IMR-90 (cell line): ENCODE measurements at regions not wholly inside any gene's neighbourhood (a gene's known extent, or its start where the extent isn't known, plus 50 kb on each side); places are given as distances from the start of the nearest gene placed in this dataset.

Source experiments
- ATAC-seq: fragments of 200-7000 bp; cut with Tn5 transposase; 2 replicates; pipeline ENCODE4 v1.9.1; 2020; ENCODE audit warnings: low read depth, mild to moderate bottlenecking, moderate library complexity
- BruUV-seq: library from RNA; stranded (reverse); fragments of 400-500 nt; replicated peaks from 2 replicates; lab custom pipeline; 2021; lab: Mats Ljungman, UMichigan
- CTCF ChIA-PET: fragments of 300-600 bp; formaldehyde crosslinking; extraction: SDS; loops from one replicate; lab custom pipeline; 2021; ENCODE audit warnings: antibody characterized with exemption; lab: Yijun Ruan, JAX
- POLR2A ChIA-PET: fragments of 300-600 bp; sonication (Branson Sonifier 250); formaldehyde crosslinking; loops from one replicate; lab custom pipeline; 2022; ENCODE audit warnings: antibody characterized with exemption; ENCODE audit not compliant: unreplicated experiment; lab: Charles Lee
- DNase-seq: peaks from one replicate; pipeline ENCODE4 v3.0.0; 2013
- H2AFZ ChIP-seq: replicated peaks from 2 replicates; pipeline ENCODE3; 2013; ENCODE audit warnings: low read length, mild to moderate bottlenecking; ENCODE audit not compliant: poor library complexity
- H2AK5ac ChIP-seq: 2 replicates; pipeline ENCODE4 v1.6.1; 2013; ENCODE audit warnings: low read depth, low read length, inconsistent platforms
- H2AK9ac ChIP-seq: replicated peaks from 2 replicates; pipeline ENCODE3; 2013; ENCODE audit warnings: mild to moderate bottlenecking, low read depth, low read length, moderate library complexity; ENCODE audit not compliant: poor library complexity
- H2BK120ac ChIP-seq: 2 replicates; pipeline ENCODE4 v1.6.1; 2013; ENCODE audit warnings: low read depth, low read length, inconsistent platforms
- H2BK15ac ChIP-seq: 3 replicates; pipeline ENCODE4 v1.6.1; 2013; ENCODE audit warnings: low read depth, low read length, inconsistent platforms
- H2BK20ac ChIP-seq: 2 replicates; pipeline ENCODE4 v1.6.1; 2013; ENCODE audit warnings: low read depth, mild to moderate bottlenecking, inconsistent platforms, low read length, moderate library complexity
- H2BK5ac ChIP-seq: 2 replicates; pipeline ENCODE4 v1.6.1; 2013; ENCODE audit warnings: mild to moderate bottlenecking, low read depth, low read length, inconsistent platforms; ENCODE audit not compliant: poor library complexity, severe bottlenecking
- H3K14ac ChIP-seq: replicated peaks from 2 replicates; pipeline ENCODE4 v1.6.1; 2013; ENCODE audit warnings: low read depth, low read length, inconsistent platforms
- H3K18ac ChIP-seq: 2 replicates; pipeline ENCODE4 v1.6.1; 2013; ENCODE audit warnings: low read depth, low read length, control low read depth
- H3K23ac ChIP-seq: 2 replicates; pipeline ENCODE4 v1.6.1; 2013; ENCODE audit warnings: low read depth, low read length, inconsistent platforms
- H3K27ac ChIP-seq: 2 replicates; pipeline ENCODE4 v1.5.1; 2013; ENCODE audit warnings: mild to moderate bottlenecking, control low read depth, low read length; ENCODE audit not compliant: insufficient read depth
- H3K27me3 ChIP-seq: 2 replicates; pipeline ENCODE4 v1.6.1; 2013; ENCODE audit warnings: low read length; ENCODE audit not compliant: control insufficient read depth, insufficient read depth
- H3K36me3 ChIP-seq: 2 replicates; pipeline ENCODE4 v1.6.1; 2013; ENCODE audit warnings: low read length, mixed read lengths; ENCODE audit not compliant: control insufficient read depth, insufficient read depth
- H3K4ac ChIP-seq: 2 replicates; pipeline ENCODE4 v1.6.1; 2013; ENCODE audit warnings: low read depth, low read length, inconsistent platforms
- H3K4me1 ChIP-seq: 2 replicates; pipeline ENCODE4 v1.6.1; 2013; ENCODE audit warnings: low read length, mixed read lengths; ENCODE audit not compliant: control insufficient read depth, insufficient read depth
- H3K4me2 ChIP-seq: 2 replicates; pipeline ENCODE4 v1.6.1; 2013; ENCODE audit warnings: low read depth, mild to moderate bottlenecking, control low read depth, low read length, moderate library complexity
- H3K4me3 ChIP-seq: 2 replicates; pipeline ENCODE4 v1.5.1; 2013; ENCODE audit warnings: low read depth, mild to moderate bottlenecking, control low read depth, low read length, moderate library complexity; ENCODE audit not compliant: insufficient read depth
- H3K56ac ChIP-seq: 2 replicates; pipeline ENCODE4 v1.6.1; 2013; ENCODE audit warnings: low read length, inconsistent platforms; ENCODE audit not compliant: insufficient read depth; ENCODE audit errors: extremely low read depth
- H3K79me1 ChIP-seq, 2 experiments: 2 replicates each; pipeline ENCODE4 v1.6.1; 2013; ENCODE audit warnings: low read length in 2 of 2, inconsistent platforms in 1 of 2, low read depth in 1 of 2
- H3K9ac ChIP-seq: 2 replicates; pipeline ENCODE4 v1.6.1; 2013; ENCODE audit warnings: low read depth, low read length, control low read depth
- H3K9me1 ChIP-seq: 2 replicates; pipeline ENCODE4 v1.6.1; 2013; ENCODE audit warnings: low read length, inconsistent platforms; ENCODE audit not compliant: insufficient read depth
- H3K9me3 ChIP-seq: 2 replicates; pipeline ENCODE4 v1.6.1; 2013; ENCODE audit warnings: low read length; ENCODE audit not compliant: control insufficient read depth, insufficient read depth
- H4K20me1 ChIP-seq: 2 replicates; pipeline ENCODE4 v1.6.1; 2013; ENCODE audit warnings: low read length, inconsistent platforms; ENCODE audit not compliant: insufficient read depth
- H4K5ac ChIP-seq: 2 replicates; pipeline ENCODE4 v1.6.1; 2013; ENCODE audit warnings: mild to moderate bottlenecking, low read depth, low read length, control low read depth
- H4K8ac ChIP-seq, 2 experiments: 2 replicates each; pipeline ENCODE4 v1.6.1; 2013; ENCODE audit warnings: low read depth in 2 of 2, low read length in 2 of 2, control low read depth in 1 of 2, inconsistent platforms in 1 of 2
- H4K91ac ChIP-seq: 2 replicates; pipeline ENCODE4 v1.6.1; 2013; ENCODE audit warnings: low read depth, low read length, inconsistent platforms; ENCODE audit not compliant: insufficient read depth
- MAFK ChIP-seq: IDR thresholded peaks from 2 replicates; pipeline ENCODE4 v1.6.1; 2012; ENCODE audit warnings: low read depth, low read length, improper control_type of control experiment
- MAZ ChIP-seq: IDR thresholded peaks from 2 replicates; pipeline ENCODE4 v1.6.1; 2012; ENCODE audit warnings: low read depth, mild to moderate bottlenecking, low read length, improper control_type of control experiment, moderate library complexity, borderline replicate concordance
- NFE2L2 ChIP-seq: fragments of 150-350 bp; IDR thresholded peaks from 2 replicates; pipeline ENCODE4 v1.6.1; 2016; ENCODE audit warnings: low read depth, mild to moderate bottlenecking, low read length
- POLR2A ChIP-seq: IDR thresholded peaks from 2 replicates; pipeline ENCODE4 v1.6.1; 2012; ENCODE audit warnings: mild to moderate bottlenecking, low read depth, low read length
- RCOR1 ChIP-seq: IDR thresholded peaks from 2 replicates; pipeline ENCODE4 v1.6.1; 2012; ENCODE audit warnings: mild to moderate bottlenecking, low read length, improper control_type of control experiment; ENCODE audit not compliant: insufficient replicate concordance
- RFX5 ChIP-seq: IDR thresholded peaks from 2 replicates; pipeline ENCODE4 v1.8.0; 2012; ENCODE audit warnings: low read depth, mild to moderate bottlenecking, low read length, moderate library complexity
- WGBS, 2 experiments: methylation state at CpG; one replicate each; pipeline versions ENCODE4 v1.1.5 to v1.1.7; 2013; ENCODE audit warnings: missing lambda C conversion rate in 2 of 2; ENCODE audit not compliant: insufficient read length in 1 of 2; ENCODE audit errors: extremely low coverage in 2 of 2; 5-methylcytosine and 5-hydroxymethylcytosine counted together
- dilution Hi-C: fragments of 300-500 bp; cut with HindIII; formaldehyde crosslinking; loops from one replicate; pipeline ENCODE4 v1.14.3; 2018; ENCODE audit warnings: low sequenced_read_pairs; ENCODE audit not compliant: unreplicated experiment
- in situ Hi-C: fragments of 300-500 bp; cut with MboI; formaldehyde crosslinking; loops from 3 replicates; pipeline ENCODE4 v1.14.3; 2019; ENCODE audit warnings: low sequenced_read_pairs, inconsistent platforms, mixed read lengths
- intact Hi-C: fragments of 100-400 bp; cut with micrococcal nuclease; formaldehyde crosslinking; loops from 2 replicates; pipeline ENCODE4 v1.10.0; 2022
- TF ChIP-seq, protein P1 (sequence below): fragments of 150-350 bp; IDR thresholded peaks from 2 replicates; pipeline ENCODE4 v1.6.1; 2016; ENCODE audit warnings: low read depth, mild to moderate bottlenecking, low read length, moderate library complexity, borderline replicate concordance
- TF ChIP-seq, protein P2 (sequence below): fragments of 150-350 bp; IDR thresholded peaks from 2 replicates; pipeline ENCODE4 v1.6.1; 2017; ENCODE audit warnings: mild to moderate bottlenecking, antibody characterized with exemption, low read length, low read depth

DNA sequence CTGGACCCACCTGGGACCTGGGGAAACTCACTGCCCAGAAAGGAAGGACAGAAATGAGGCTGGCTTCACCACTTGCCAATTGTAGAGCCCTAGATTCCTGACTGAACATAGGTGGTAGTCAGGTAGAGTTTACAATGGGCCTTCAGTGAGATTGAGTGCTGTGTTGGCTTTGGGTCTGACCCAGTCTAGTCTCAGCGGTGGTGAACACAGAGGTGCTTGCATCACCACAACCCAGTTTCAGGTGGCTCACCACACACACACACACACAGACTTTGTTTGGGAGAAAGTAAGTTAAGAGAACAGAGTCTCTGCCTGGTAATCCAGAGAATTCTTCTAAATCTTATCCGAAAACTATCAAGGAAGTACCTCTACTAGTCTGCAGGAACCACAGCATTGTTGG is 266.1 kb upstream of the EPHA7 start:
- Histone ChIP-seq H3K9me3 (no peaks in the 10 kb centered on the region; the same call in 1 of the 2 replicates), H3K4ac (no peak overlapping the region), H3K79me1 (no peaks in the 10 kb centered on the region), H3K9ac (no peak overlapping the region), H4K5ac (no peak overlapping the region), H2BK120ac (no peak overlapping the region), H3K27ac (no peak overlapping the region), H3K56ac (no peak overlapping the region), H2AK5ac (no peak overlapping the region), H3K4me1 (no peaks in the 10 kb centered on the region), H3K18ac (no peak overlapping the region), H3K9me1 (no peaks in the 10 kb centered on the region), H2BK20ac (no peak overlapping the region), H2BK5ac (no peak overlapping the region), H3K36me3 (no peaks in the 10 kb centered on the region), H4K8ac (no peak overlapping the region), H2AK9ac (no peak overlapping the region), H3K14ac (no peak overlapping the region), H3K23ac (no peak overlapping the region), H3K27me3 (no peaks in the 10 kb centered on the region), H3K4me3 (no peak overlapping the region), H2BK15ac (no peak overlapping the region), H3K4me2 (no peak overlapping the region), H2AFZ (no peak overlapping the region), H4K91ac (no peak overlapping the region), H4K20me1 (no peaks in the 10 kb centered on the region)
- ChIA-PET CTCF (no interaction called here), POLR2A (no interaction called here)
- dilution Hi-C loops = no loop called here
- BruUV-seq = no TSS peak
- intact Hi-C loops = no loop called here
- DNase-seq (no peak), ATAC-seq (no peak)
- TF ChIP-seq MAZ = no peak
- TF ChIP-seq POLR2A = no peak
- TF ChIP-seq NFE2L2 = no peak
- no peak for TF ChIP-seq RCOR1
- TF ChIP-seq, protein P1, sequence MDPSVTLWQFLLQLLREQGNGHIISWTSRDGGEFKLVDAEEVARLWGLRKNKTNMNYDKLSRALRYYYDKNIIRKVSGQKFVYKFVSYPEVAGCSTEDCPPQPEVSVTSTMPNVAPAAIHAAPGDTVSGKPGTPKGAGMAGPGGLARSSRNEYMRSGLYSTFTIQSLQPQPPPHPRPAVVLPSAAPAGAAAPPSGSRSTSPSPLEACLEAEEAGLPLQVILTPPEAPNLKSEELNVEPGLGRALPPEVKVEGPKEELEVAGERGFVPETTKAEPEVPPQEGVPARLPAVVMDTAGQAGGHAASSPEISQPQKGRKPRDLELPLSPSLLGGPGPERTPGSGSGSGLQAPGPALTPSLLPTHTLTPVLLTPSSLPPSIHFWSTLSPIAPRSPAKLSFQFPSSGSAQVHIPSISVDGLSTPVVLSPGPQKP = no peak
- no peak for TF ChIP-seq RFX5
- TF ChIP-seq, protein P2, sequence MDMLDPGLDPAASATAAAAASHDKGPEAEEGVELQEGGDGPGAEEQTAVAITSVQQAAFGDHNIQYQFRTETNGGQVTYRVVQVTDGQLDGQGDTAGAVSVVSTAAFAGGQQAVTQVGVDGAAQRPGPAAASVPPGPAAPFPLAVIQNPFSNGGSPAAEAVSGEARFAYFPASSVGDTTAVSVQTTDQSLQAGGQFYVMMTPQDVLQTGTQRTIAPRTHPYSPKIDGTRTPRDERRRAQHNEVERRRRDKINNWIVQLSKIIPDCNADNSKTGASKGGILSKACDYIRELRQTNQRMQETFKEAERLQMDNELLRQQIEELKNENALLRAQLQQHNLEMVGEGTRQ = no peak
- TF ChIP-seq MAFK = no peak
- in situ Hi-C loops = no loop called here
- WGBS, 2 experiments = no CpG with 5 or more reads among the region's 2 CpGs
